Body of pancreas (tissue), 4 donors: ENCODE measurements at regions not wholly inside any gene's neighbourhood (a gene's known extent, or its start where the extent isn't known, plus 50 kb on each side); places are given as distances from the start of the nearest gene placed in this dataset.

ENCODE experiments used
- CTCF ChIP-seq, 7 experiments: fragments of 450-650 bp in 4 of 7; fragments of 200-600 bp in 3 of 7; sonication (generic) in 3 of 7; IDR thresholded peaks; one replicate each; pipeline ENCODE4 v1.5.1; 2016 to 2019; ENCODE audit warnings: antibody characterized with exemption in 7 of 7
- POLR2A ChIP-seq, 3 donors: fragments of 450-650 bp; IDR thresholded peaks; one replicate each; pipeline ENCODE4 v1.6.1; 2016; ENCODE audit warnings: antibody characterized with exemption in 3 of 3, mild to moderate bottlenecking in 2 of 3

- TF ChIP-seq CTCF (IDR thresholded peaks at IDR 0.05) = no peak
- TF ChIP-seq POLR2A (IDR thresholded peaks at IDR 0.05) = no peak
Observed at GRCh38 chr13:67943116-67943515, 713.0 kb upstream of the PCDH9 start.
